ENCODE measurements at regions not wholly inside any gene's neighbourhood (a gene's known extent, or its start where the extent isn't known, plus 50 kb on each side); places are given as distances from the start of the nearest gene placed in this dataset.

DNA sequence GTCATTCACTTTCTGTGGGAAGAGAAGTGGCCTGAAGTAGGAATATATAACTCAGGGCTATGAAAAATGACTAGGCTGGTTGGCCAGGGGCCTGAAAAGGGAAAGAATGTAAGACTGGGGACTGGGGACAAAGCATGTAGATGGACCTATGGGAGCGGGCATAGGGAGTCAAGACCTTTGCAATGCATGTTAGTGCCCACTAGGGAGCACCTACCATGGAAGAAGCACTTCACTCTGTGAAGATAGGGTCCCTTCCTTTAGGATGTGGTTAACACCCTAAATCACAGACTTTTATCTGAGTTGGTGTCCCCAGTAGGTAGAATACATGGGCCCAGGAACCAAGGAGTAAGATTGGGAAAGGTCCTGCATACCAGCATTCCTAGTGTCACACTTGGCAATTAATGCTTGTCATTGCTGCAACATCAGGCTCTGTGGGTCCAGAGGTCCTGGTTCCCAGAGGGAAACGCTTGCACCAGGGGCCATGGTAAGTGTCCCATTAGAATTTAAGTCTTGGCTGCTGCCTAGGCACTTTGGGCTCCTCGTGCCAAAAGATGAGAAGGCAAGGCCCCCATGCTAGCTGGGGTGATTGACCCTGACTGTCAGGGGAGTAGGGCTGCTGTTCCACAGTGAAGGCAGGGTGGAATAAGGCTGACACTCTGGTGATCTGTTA lies 79.6 kb downstream of the CRYGS start:
- Histone ChIP-seq H3K9me1 (replicated peaks; ENCODE audit: control insufficient read depth, extremely low read depth, insufficient read depth, low read length) (no peaks in the 10 kb centered on the region), H3K4me2 (ENCODE audit: insufficient read depth, low read length) (no peak overlapping the region), H3K9me3 (replicated peaks; ENCODE audit: control insufficient read depth, insufficient read depth, low read length) (no peaks in the 10 kb centered on the region), H2AFZ (ENCODE audit: low read depth, low read length) (no peak overlapping the region), H3K79me2 (ENCODE audit: control insufficient read depth, insufficient read depth, low read length) (no peaks in the 10 kb centered on the region), H4K20me1 (replicated peaks; ENCODE audit: control insufficient read depth, extremely low read depth, insufficient read depth, low read length) (no peaks in the 10 kb centered on the region), H3K4me3 (replicated peaks in 1 of 3; ENCODE audit: insufficient read depth in 1 of 3, low read depth in 1 of 3, low read length in 3 of 3) (no peak overlapping the region), H3K4me1 (ENCODE audit: control insufficient read depth, extremely low read depth, insufficient read depth, low read length) (no peaks in the 10 kb centered on the region), H3K36me3 (ENCODE audit: control insufficient read depth in 2 of 2, extremely low read depth in 1 of 2, insufficient read depth in 2 of 2, low read length in 2 of 2) (no peaks in the 10 kb centered on the region), H3K27me3 (ENCODE audit: control insufficient read depth in 2 of 2, insufficient read depth in 2 of 2, low read length in 2 of 2) (no peaks in the 10 kb centered on the region), H3K9ac (replicated peaks; ENCODE audit: extremely low read depth, insufficient read depth, low read length) (no peak overlapping the region), H3K27ac (ENCODE audit: insufficient read depth, low read depth, low read length) (no peak overlapping the region)
- POLR2A ChIA-PET: no interaction called here
- CTCF ChIA-PET: no interaction called here
- no peak for DNase-seq (ENCODE audit: low read depth, low spot score)
- no TSS peak for BruUV-seq (replicated peaks)
- TF ChIP-seq, protein P1, sequence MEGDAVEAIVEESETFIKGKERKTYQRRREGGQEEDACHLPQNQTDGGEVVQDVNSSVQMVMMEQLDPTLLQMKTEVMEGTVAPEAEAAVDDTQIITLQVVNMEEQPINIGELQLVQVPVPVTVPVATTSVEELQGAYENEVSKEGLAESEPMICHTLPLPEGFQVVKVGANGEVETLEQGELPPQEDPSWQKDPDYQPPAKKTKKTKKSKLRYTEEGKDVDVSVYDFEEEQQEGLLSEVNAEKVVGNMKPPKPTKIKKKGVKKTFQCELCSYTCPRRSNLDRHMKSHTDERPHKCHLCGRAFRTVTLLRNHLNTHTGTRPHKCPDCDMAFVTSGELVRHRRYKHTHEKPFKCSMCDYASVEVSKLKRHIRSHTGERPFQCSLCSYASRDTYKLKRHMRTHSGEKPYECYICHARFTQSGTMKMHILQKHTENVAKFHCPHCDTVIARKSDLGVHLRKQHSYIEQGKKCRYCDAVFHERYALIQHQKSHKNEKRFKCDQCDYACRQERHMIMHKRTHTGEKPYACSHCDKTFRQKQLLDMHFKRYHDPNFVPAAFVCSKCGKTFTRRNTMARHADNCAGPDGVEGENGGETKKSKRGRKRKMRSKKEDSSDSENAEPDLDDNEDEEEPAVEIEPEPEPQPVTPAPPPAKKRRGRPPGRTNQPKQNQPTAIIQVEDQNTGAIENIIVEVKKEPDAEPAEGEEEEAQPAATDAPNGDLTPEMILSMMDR (IDR thresholded peaks at IDR 0.05; ENCODE audit: extremely low read depth in 1 of 2, insufficient read depth in 1 of 2, low read depth in 1 of 2, low read length in 2 of 2): peak in 1 of 2 donors; percentile 2
- TF ChIP-seq GATA2 (IDR thresholded peaks at IDR 0.05; ENCODE audit: insufficient read depth, insufficient read length, low read depth, low read length) (no peak), JUN (IDR thresholded peaks at IDR 0.05; ENCODE audit: borderline replicate concordance, insufficient read depth, insufficient read length, low read depth) (no peak), FOS (IDR thresholded peaks at IDR 0.05; ENCODE audit: borderline replicate concordance, insufficient read depth, low read length) (no peak)
- TF ChIP-seq, protein P2, sequence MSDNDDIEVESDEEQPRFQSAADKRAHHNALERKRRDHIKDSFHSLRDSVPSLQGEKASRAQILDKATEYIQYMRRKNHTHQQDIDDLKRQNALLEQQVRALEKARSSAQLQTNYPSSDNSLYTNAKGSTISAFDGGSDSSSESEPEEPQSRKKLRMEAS (IDR thresholded peaks at IDR 0.05; ENCODE audit: insufficient read depth, insufficient read length): no peak
- dilution Hi-C loops (cut with MboI; ENCODE audit: extremely low pct_ligation_motif_present, low sequenced_read_pairs) (no loop called here), intact Hi-C loops (cut with micrococcal nuclease) (no loop called here)
- no peak for FAIRE-seq
